CD4-positive, alpha-beta T cell treated with Interleukin-6 for 4 hours (primary cell): ENCODE measurements at regions not wholly inside any gene's neighbourhood (a gene's known extent, or its start where the extent isn't known, plus 50 kb on each side); places are given as distances from the start of the nearest gene placed in this dataset.
"Not testable (repeated sequence)": the region's sequence is repeated elsewhere in the genome, so short reads cannot be mapped to it uniquely, and the experiment has no call there.

Source experiments
- DNase-seq: peaks from one replicate; pipeline ENCODE4 v3.0.0-alpha.2; 2020; ENCODE audit warnings: mixed read lengths

GRCh38 chr20:51184289-51184688 lies 161.4 kb upstream of the KCNG1 start:
- DNase-seq: no peak

- no peak for DNase-seq
Measured at GRCh38 chr20:51183451-51183850, 160.5 kb upstream of the KCNG1 start.

- no peak for DNase-seq
Measured at GRCh38 chr20:51182571-51182970, 159.7 kb upstream of the KCNG1 start.

GRCh38 chr20:51178153-51178552 lies 155.2 kb upstream of the KCNG1 start:
- DNase-seq: no peak

- no peak for DNase-seq
Measured at GRCh38 chr20:51176876-51177275, 154.0 kb upstream of the KCNG1 start.

GRCh38 chr20:51176446-51176845 lies 153.5 kb upstream of the KCNG1 start:
- DNase-seq: no peak

GRCh38 chr20:51175724-51176123 lies 152.8 kb upstream of the KCNG1 start:
- no peak for DNase-seq

- DNase-seq: no peak
Measured at GRCh38 chr20:51175156-51175555, 152.2 kb upstream of the KCNG1 start.

- DNase-seq: no peak
Measured at GRCh38 chr20:51174536-51174935, 151.6 kb upstream of the KCNG1 start.

- DNase-seq: no peak
Measured at GRCh38 chr20:51172558-51173428, 149.9 kb upstream of the KCNG1 start.

GRCh38 chr20:51171141-51171540 lies 148.2 kb upstream of the KCNG1 start:
- DNase-seq: no peak

- DNase-seq: no peak
Measured at GRCh38 chr20:51169813-51170212, 146.9 kb upstream of the KCNG1 start.

- DNase-seq: not testable (repeated sequence)
Measured at GRCh38 chr20:51167911-51168310, 145.0 kb upstream of the KCNG1 start.

- DNase-seq: no peak
Measured at GRCh38 chr20:51166489-51166888, 143.6 kb upstream of the KCNG1 start.

- DNase-seq: no peak
Measured at GRCh38 chr20:51165131-51165530, 142.2 kb upstream of the KCNG1 start.

- DNase-seq: no peak
Measured at GRCh38 chr20:51164731-51165130, 141.8 kb upstream of the KCNG1 start.

GRCh38 chr20:51163996-51164600 lies 141.2 kb upstream of the KCNG1 start:
- DNase-seq: no peak

GRCh38 chr20:51162015-51162414 lies 139.1 kb upstream of the KCNG1 start:
- DNase-seq: no peak

- no peak for DNase-seq
Measured at GRCh38 chr20:51160821-51161220, 137.9 kb upstream of the KCNG1 start.

GRCh38 chr20:51159981-51160380 lies 137.1 kb upstream of the KCNG1 start:
- no peak for DNase-seq

GRCh38 chr20:51159303-51159702 lies 136.4 kb upstream of the KCNG1 start:
- no peak for DNase-seq

GRCh38 chr20:51158226-51158625 lies 135.3 kb upstream of the KCNG1 start:
- DNase-seq: no peak

GRCh38 chr20:51156041-51156982 lies 133.4 kb upstream of the KCNG1 start:
- DNase-seq: no peak
